PC-3 (cell line): ENCODE measurements at regions not wholly inside any gene's neighbourhood (a gene's known extent, or its start where the extent isn't known, plus 50 kb on each side); places are given as distances from the start of the nearest gene placed in this dataset.

Experiments
- CTCF ChIP-seq: fragments of 300-600 bp; sonication (generic); conservative IDR thresholded peaks from 2 replicates; pipeline ENCODE4 v1.5.1; 2017; ENCODE audit warnings: antibody characterized with exemption, low read depth, mild to moderate bottlenecking, low read length
- EZH2 ChIP-seq: fragments of 300-600 bp; sonication (generic); IDR thresholded peaks from one replicate; pipeline ENCODE4 v1.6.1; 2017; ENCODE audit warnings: antibody characterized with exemption, mild to moderate bottlenecking, low read length; ENCODE audit not compliant: unreplicated experiment

GRCh38 chr6:112980676-112981075 is 633.5 kb downstream of the RFPL4B start:
- TF ChIP-seq CTCF (no peak), EZH2 (no peak)
